Endothelial cell (in vitro differentiated cells): ENCODE measurements at regions not wholly inside any gene's neighbourhood (a gene's known extent, or its start where the extent isn't known, plus 50 kb on each side); places are given as distances from the start of the nearest gene placed in this dataset.

Experiments
- DNase-seq: peaks from one replicate; pipeline ENCODE4 v3.0.0; 2021; ENCODE audit warnings: low spot score
- H3K27ac Mint-ChIP-seq: one replicate; pipeline ENCODE4 v1.8.0; 2021; ENCODE audit warnings: mixed read lengths, inconsistent platforms; ENCODE audit not compliant: unreplicated experiment
- H3K27me3 Mint-ChIP-seq: one replicate; pipeline ENCODE4 v1.8.0; 2021; ENCODE audit warnings: mild to moderate bottlenecking, moderate library complexity, mixed read lengths, inconsistent platforms; ENCODE audit not compliant: unreplicated experiment
- H3K36me3 Mint-ChIP-seq: one replicate; pipeline ENCODE4 v1.8.0; 2021; ENCODE audit warnings: mild to moderate bottlenecking, low read depth, mixed read lengths, inconsistent platforms; ENCODE audit not compliant: unreplicated experiment
- H3K4me1 Mint-ChIP-seq: one replicate; pipeline ENCODE4 v1.8.0; 2021; ENCODE audit warnings: mild to moderate bottlenecking, mixed read lengths, inconsistent platforms; ENCODE audit not compliant: unreplicated experiment
- H3K4me3 Mint-ChIP-seq: one replicate; pipeline ENCODE4 v1.8.0; 2021; ENCODE audit warnings: mild to moderate bottlenecking, mixed read lengths, inconsistent platforms; ENCODE audit not compliant: unreplicated experiment
- H3K9me3 Mint-ChIP-seq: one replicate; pipeline ENCODE4 v1.8.0; 2021; ENCODE audit warnings: mixed read lengths, inconsistent platforms; ENCODE audit not compliant: unreplicated experiment
- TF ChIP-seq, protein P1 (sequence below): fragments of 200-600 bp; sonication (generic); IDR thresholded peaks from one replicate; pipeline ENCODE4 v1.5.0; 2021; ENCODE audit warnings: antibody characterized with exemption; ENCODE audit not compliant: unreplicated experiment

DNA sequence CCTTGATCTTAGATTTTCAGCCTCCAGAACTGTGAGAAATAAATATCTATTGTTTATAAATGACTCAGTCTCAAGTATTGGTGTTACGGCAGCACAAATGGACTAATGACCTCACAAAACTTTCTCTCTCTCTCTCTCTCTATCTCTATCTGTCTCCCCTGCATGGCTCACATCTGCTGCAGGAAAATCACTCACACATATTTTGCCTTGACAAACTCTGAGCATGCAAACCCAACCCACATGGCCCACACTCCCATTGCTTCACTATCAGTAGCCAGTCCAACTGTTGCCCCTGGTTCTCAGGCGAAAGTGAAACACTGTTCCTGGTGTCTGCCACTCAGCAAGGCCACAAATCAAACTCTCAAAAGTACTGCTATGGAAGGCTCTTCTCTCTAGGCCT lies 66.4 kb upstream of the PIK3R1 start:
- H3K36me3 Mint-ChIP-seq = no peaks in the 10 kb centered on the region
- TF ChIP-seq, protein P1, sequence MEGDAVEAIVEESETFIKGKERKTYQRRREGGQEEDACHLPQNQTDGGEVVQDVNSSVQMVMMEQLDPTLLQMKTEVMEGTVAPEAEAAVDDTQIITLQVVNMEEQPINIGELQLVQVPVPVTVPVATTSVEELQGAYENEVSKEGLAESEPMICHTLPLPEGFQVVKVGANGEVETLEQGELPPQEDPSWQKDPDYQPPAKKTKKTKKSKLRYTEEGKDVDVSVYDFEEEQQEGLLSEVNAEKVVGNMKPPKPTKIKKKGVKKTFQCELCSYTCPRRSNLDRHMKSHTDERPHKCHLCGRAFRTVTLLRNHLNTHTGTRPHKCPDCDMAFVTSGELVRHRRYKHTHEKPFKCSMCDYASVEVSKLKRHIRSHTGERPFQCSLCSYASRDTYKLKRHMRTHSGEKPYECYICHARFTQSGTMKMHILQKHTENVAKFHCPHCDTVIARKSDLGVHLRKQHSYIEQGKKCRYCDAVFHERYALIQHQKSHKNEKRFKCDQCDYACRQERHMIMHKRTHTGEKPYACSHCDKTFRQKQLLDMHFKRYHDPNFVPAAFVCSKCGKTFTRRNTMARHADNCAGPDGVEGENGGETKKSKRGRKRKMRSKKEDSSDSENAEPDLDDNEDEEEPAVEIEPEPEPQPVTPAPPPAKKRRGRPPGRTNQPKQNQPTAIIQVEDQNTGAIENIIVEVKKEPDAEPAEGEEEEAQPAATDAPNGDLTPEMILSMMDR = no peak
- no peak for DNase-seq
- H3K4me3 Mint-ChIP-seq = no peak overlapping the region
- no peaks in the 10 kb centered on the region for H3K4me1 Mint-ChIP-seq
- no peaks in the 10 kb centered on the region for H3K9me3 Mint-ChIP-seq
- no peak overlapping the region for H3K27ac Mint-ChIP-seq
- H3K27me3 Mint-ChIP-seq = peaks cover under 1% of the 10 kb centered on the region

DNA sequence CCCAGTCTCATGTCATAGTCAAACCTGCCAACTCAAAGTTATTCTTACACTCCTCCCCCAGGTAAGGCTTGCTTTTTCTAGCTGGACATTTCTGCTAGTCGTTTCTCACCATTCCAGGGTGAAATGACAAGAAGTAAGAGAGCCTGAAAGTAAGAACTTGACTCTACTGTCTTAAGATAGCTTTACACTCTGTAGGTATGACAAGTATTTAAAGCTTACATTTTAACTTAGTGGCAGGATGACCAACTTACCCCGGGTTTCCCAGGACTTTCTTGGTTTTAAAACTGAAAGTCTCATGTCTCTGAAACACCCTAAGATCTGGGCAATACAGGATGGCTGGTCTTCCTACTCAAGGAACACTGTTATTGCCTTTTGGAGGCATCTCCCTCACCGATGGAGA lies 67.5 kb upstream of the PIK3R1 start:
- no peak overlapping the region for H3K4me3 Mint-ChIP-seq
- TF ChIP-seq, protein P1 = no peak
- no peaks in the 10 kb centered on the region for H3K36me3 Mint-ChIP-seq
- no peak for DNase-seq
- peaks cover 1% of the 10 kb centered on the region for H3K27me3 Mint-ChIP-seq
- H3K9me3 Mint-ChIP-seq = no peaks in the 10 kb centered on the region
- H3K27ac Mint-ChIP-seq = no peak overlapping the region
- no peaks in the 10 kb centered on the region for H3K4me1 Mint-ChIP-seq

DNA sequence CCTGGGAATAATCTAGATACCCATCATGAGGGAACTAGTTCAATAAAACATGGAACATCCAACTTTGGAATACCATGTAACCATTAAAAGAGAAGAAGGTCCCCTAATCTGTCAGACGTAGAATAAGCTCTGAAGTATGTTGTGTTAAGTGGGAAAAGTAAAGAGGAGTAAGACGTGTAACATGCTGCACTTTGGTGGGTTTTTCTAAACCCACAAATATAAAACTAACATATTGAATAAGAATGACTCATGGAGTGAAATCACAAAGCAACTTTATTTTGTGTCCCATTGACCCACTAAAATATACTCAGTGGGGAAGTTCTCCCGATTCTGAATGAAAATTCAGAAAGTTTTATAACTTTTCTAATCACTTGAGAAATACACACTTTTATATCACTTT lies 67.9 kb upstream of the PIK3R1 start:
- no peak for DNase-seq
- peaks cover 1% of the 10 kb centered on the region for H3K27me3 Mint-ChIP-seq
- no peak overlapping the region for H3K27ac Mint-ChIP-seq
- H3K36me3 Mint-ChIP-seq = no peaks in the 10 kb centered on the region
- H3K4me1 Mint-ChIP-seq = no peaks in the 10 kb centered on the region
- TF ChIP-seq, protein P1 = no peak
- no peak overlapping the region for H3K4me3 Mint-ChIP-seq
- no peaks in the 10 kb centered on the region for H3K9me3 Mint-ChIP-seq

DNA sequence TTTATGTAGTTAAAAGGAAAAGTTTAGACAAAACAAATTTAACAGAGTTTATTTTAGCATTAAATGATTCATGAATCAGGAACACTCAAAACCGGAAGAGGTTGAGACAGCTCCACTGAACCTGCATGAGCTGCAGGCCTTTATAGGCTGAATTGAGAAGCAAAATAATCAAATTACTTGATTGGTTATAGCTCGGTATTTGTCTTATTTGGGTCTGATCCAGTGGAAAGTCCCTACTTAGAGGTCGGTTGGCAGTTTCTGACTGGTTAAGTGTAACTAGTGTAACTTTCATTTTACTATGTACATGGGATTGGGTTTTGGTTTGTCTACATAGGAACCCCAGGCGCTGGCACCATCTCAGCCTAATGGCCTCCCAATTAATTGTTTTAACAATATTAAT lies 74.1 kb upstream of the PIK3R1 start:
- TF ChIP-seq, protein P1 = no peak
- Mint-ChIP-seq H3K4me3 (no peak overlapping the region), H3K27ac (no peak overlapping the region), H3K27me3 (peaks cover 1% of the 10 kb centered on the region), H3K36me3 (no peaks in the 10 kb centered on the region), H3K4me1 (no peaks in the 10 kb centered on the region), H3K9me3 (no peaks in the 10 kb centered on the region)
- DNase-seq = no peak

DNA sequence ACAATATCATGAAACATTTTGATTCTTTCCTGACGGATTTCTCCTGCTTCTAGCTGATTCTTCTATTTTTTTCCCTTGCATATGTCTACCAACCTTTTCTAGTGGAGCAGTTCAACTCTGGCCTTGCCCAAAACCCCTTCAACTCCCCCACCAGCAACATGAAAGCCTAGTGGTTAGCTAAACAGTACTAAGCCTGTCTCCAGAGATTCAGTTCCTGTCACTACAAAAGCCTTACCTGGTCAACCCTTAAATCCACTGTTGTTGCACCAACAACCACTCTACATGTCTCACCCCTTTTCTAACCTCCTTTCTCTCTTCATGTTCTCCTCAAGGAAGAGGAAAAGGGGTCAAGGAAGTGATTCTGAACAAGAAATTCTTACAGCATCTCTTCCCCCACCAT lies 74.8 kb upstream of the PIK3R1 start:
- Mint-ChIP-seq H3K27ac (no peak overlapping the region), H3K4me3 (no peak overlapping the region), H3K27me3 (peaks cover 1% of the 10 kb centered on the region), H3K36me3 (no peaks in the 10 kb centered on the region), H3K9me3 (no peaks in the 10 kb centered on the region), H3K4me1 (no peaks in the 10 kb centered on the region)
- DNase-seq = no peak
- TF ChIP-seq, protein P1 = no peak
